ENCODE measurements at regions not wholly inside any gene's neighbourhood (a gene's known extent, or its start where the extent isn't known, plus 50 kb on each side); places are given as distances from the start of the nearest gene placed in this dataset.

GRCh38 chr13:74444161-74444571, 310.0 kb upstream of the KLF12 start:
- TF ChIP-seq CTCF (IDR thresholded peaks at IDR 0.05; ENCODE audit: low read length) (no peak), EZH2 (optimal IDR thresholded peaks at IDR 0.05; ENCODE audit: low read depth, low read length) (no peak)
